NCI-H1436 treated with DMSO at 0.1 percent for 48 hours (cell line): ENCODE measurements at regions not wholly inside any gene's neighbourhood (a gene's known extent, or its start where the extent isn't known, plus 50 kb on each side); places are given as distances from the start of the nearest gene placed in this dataset.
"Not testable (repeated sequence)": the region's sequence is repeated elsewhere in the genome, so short reads cannot be mapped to it uniquely, and the experiment has no call there.

Experiments
- DNase-seq: peaks from one replicate; lab custom pipeline; 2025; lab: John Stamatoyannopoulos, UW

GRCh38 chr10:59037506-59037905, 138.9 kb upstream of the PHYHIPL start:
- no peak for DNase-seq

- DNase-seq = not testable (repeated sequence)
These were observed 133.1 kb upstream of the PHYHIPL start for GRCh38 chr10:59043358-59043757.

GRCh38 chr10:59047180-59047579, 129.3 kb upstream of the PHYHIPL start:
- no peak for DNase-seq

- DNase-seq = no peak
These were observed 128.4 kb upstream of the PHYHIPL start for GRCh38 chr10:59047957-59048618.

- not testable (repeated sequence) for DNase-seq
These were observed 122.9 kb upstream of the PHYHIPL start for GRCh38 chr10:59053502-59053901.

- DNase-seq = no peak
These were observed 121.4 kb upstream of the PHYHIPL start for GRCh38 chr10:59055045-59055444.

- no peak for DNase-seq
These were observed 119.1 kb upstream of the PHYHIPL start for GRCh38 chr10:59057345-59057744.

- DNase-seq = no peak
These were observed 115.6 kb upstream of the PHYHIPL start for GRCh38 chr10:59060852-59061251.

- DNase-seq = no peak
These were observed 113.0 kb upstream of the PHYHIPL start for GRCh38 chr10:59063491-59063890.

GRCh38 chr10:59064080-59064692, 112.3 kb upstream of the PHYHIPL start:
- no peak for DNase-seq

- DNase-seq = no peak
These were observed 111.5 kb upstream of the PHYHIPL start for GRCh38 chr10:59064759-59065539.

- no peak for DNase-seq
These were observed 107.8 kb upstream of the PHYHIPL start for GRCh38 chr10:59068581-59069191.

GRCh38 chr10:59072038-59072437, 104.4 kb upstream of the PHYHIPL start:
- DNase-seq = no peak

- no peak for DNase-seq
These were observed 102.9 kb upstream of the PHYHIPL start for GRCh38 chr10:59073456-59074053.

- DNase-seq = no peak
These were observed 100.9 kb upstream of the PHYHIPL start for GRCh38 chr10:59075576-59075975.

- no peak for DNase-seq
These were observed 98.6 kb upstream of the PHYHIPL start for GRCh38 chr10:59077855-59078254.

GRCh38 chr10:59078978-59079377, 97.5 kb upstream of the PHYHIPL start:
- DNase-seq = no peak

GRCh38 chr10:59079386-59080226, 96.8 kb upstream of the PHYHIPL start:
- DNase-seq = no peak

- DNase-seq = no peak
These were observed 94.2 kb upstream of the PHYHIPL start for GRCh38 chr10:59082249-59082648.

- no peak for DNase-seq
These were observed 91.4 kb upstream of the PHYHIPL start for GRCh38 chr10:59085054-59085453.
